GM18502 (cell line): ENCODE measurements at regions not wholly inside any gene's neighbourhood (a gene's known extent, or its start where the extent isn't known, plus 50 kb on each side); places are given as distances from the start of the nearest gene placed in this dataset.

Experiments used
- ATAC-seq: cut with Tn5 transposase; IDR thresholded peaks from one replicate; pipeline ENCODE4 v1.9.1; 2021; ENCODE audit warnings: mild to moderate bottlenecking; ENCODE audit not compliant: unreplicated experiment, poor library complexity

DNA sequence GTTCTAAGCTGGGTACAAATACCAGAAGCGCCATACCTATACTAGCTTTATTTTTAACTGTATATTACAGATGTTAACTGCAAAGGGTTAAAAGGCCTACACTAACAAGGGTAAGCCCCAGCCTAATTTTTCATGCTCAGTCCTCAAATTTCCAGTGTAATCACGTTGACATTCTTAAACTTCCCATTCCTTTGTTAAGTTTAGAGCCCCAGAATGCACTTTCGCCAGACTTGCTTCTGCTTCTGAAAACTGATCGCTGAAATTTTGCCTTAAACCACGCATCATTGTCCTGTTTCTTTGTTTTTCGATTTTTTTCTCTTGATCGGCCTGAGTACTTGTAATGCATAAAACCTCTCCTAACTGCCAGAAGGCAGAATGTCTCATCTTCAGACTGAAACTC is 2141.9 kb upstream of the AGA start:
- ATAC-seq = no peak

- no peak for ATAC-seq
Observed at GRCh38 chr4:179585761-179586160, 2143.5 kb upstream of the AGA start.

GRCh38 chr4:179586460-179586859 is 2144.2 kb upstream of the AGA start:
- ATAC-seq = no peak

GRCh38 chr4:179595671-179596410 is 2153.6 kb upstream of the AGA start:
- no peak for ATAC-seq

GRCh38 chr4:179596621-179597020 is 2154.4 kb upstream of the AGA start:
- no peak for ATAC-seq

DNA sequence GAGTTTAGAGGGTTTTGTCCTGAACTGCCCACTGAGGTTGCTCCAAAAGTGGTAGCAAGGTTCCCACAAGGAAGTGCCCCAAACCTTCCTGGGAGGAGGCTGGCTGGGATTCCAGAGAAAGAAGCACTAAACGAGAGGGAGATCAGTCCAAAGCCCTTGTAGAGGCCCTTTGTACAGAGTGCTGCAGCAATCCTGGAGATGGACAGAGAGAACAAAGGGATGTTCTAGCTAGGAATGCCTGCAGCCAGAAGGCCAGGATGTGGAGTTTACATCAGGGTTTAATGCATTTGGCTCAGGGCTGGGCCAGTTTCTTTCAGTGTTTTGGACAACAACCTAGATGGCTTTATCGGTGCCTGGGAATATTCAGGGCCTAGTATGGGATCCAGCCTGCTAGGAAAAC is 2155.1 kb upstream of the AGA start:
- ATAC-seq = no peak

DNA sequence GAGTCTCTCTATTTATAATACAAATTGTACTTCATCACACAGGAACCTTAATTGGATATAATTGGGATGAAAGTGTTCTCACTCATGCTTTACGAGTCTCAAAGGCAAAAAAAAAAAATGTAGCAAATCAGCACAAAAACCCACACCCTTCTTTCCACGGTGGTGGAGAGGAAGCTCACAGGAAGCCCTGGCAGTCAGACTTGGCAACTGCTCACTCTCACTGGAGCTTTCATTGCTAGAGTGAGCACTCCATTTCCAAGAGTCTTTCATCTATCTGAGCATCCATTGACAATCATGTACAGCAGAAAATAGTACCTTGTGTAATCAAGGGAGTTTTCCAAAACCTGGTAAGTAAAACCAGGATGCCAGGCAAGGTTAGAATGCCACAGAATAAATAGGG is 2159.4 kb upstream of the AGA start:
- no peak for ATAC-seq

DNA sequence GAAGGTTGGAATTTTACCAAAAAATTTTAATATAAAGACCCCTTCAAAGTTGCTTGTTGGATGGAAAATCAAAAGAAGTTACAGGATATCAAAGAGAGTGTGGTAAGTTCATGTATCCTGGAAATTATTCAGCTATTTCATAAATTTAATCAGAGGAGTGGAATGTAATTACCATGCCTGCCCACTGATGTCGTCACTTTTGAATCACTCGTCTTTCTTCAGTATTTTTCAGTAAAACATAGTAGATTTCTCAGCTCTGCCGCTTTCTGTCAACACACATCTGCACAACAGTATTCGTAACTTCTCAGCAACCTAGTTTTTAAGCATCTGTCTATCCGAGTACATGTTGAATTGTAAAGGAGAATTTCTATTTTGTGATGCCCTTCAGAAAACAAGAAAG is 2163.0 kb upstream of the AGA start:
- no peak for ATAC-seq

DNA sequence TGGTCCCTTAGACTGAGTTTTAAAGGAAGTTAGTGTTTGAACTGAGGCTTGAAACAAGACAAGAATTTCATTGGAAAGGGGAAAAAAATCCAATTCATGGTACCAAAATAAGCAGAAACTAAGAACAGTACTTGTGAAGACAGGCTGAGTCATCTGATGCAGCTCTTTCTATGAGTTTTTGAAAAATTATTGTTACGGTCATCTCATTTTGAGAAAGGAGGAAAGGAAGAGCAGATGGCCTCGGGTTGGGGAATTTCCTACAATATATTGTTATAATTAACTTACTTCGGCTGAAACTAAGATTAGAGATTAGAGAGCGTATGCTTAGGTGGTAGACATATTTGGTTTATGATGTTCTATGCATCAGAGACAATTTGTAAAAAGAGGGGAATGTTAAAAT is 2164.8 kb upstream of the AGA start:
- ATAC-seq = no peak

DNA sequence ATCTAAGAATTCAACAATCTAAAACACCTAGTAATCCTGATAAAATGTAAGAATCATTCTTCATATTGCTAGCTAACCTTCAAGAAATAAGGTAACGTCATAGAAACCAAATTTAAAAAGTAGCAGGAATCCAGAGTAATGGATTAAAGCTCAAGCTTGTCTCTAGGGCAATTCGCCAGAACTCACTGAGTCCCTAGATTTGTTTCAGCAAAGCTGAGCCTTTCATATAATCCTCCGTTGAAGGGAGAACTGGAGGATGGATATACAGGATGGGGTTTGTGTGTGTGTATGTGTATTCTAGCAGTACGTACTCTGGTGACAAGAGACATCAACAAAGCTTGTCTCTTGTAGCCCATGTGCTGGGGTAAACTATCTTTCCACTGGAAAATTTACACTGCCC is 2173.5 kb upstream of the AGA start:
- ATAC-seq = no peak

DNA sequence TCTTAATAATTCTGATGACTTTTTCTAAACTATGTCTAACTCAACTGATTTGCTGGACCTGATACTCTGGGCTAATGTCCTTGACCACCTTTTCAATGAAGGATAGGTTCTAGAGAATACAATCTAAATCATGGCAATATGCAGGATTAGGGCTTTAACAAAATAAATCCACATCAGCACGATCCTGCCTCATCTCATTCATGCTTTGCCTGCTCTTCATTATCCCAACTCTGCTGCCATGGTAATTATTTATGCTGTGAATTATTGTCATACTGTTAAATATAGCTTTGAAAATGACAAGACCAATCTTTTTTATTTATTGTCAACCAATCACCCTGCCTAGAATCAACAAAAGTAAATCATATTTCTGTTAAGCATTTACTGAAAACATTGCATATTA is 2176.7 kb upstream of the AGA start:
- no peak for ATAC-seq

- no peak for ATAC-seq
Observed at GRCh38 chr4:179624768-179625181, 2182.5 kb upstream of the AGA start.

DNA sequence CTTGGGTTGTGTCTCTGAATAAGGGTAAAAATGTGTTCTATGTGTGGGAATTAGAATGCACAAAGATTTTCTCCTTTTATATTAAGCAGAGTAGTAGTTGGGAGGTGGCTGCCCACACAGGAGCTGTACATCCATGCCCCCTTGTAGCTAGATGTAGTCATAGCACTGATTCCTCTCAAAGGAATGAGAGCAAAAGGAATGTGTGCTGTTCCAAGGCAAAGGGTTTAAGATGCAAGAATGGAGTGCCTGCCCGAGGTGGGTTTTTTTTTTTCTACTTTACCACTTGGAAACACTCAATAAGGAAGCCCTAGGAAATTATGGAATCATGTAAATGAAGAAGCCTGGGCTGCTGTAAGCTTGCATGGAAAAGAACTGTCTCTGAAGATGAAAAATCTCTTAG is 2183.2 kb upstream of the AGA start:
- ATAC-seq = no peak

- ATAC-seq = no peak
Observed at GRCh38 chr4:179626687-179627086, 2184.4 kb upstream of the AGA start.

- ATAC-seq = no peak
Observed at GRCh38 chr4:179631321-179631720, 2189.1 kb upstream of the AGA start.

DNA sequence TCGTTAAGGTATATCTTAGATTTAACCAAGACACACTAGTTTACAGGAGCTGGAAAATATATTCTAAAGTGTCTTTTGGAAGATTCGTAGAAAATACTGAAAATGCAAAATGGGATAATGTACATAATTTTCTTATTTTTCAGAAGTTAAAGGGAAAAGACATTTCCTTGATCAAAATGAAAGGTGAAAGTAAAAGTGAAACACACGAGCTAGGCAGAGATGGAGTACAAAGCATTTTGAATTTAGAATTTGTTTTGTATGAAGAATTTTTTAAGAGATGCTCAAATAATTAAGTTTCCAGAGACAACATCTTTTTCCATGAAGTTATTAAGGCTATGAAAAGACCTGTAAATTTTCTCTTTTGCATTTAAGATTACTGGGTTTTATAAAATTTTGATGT is 2192.6 kb upstream of the AGA start:
- ATAC-seq = no peak

DNA sequence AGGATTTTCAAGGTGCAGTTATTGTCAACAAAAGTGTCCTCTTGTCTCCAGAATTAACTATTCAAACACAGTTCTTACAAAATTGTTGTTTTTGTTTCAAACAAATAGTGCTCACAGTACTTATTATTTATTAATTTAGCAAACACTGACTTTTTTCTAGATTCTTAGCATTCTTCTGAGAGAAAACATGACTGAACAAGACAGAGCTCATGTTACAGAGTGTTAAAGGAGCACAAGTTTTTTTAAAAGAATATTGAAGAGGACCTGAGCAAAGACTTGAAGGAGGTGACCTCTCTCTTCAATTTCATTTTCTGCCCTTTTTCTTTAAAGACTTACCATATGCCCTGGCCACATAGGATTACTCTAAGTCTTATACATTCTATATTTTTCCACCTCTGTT is 2220.3 kb upstream of the AGA start:
- ATAC-seq = no peak

GRCh38 chr4:179663641-179664429 is 2221.6 kb upstream of the AGA start:
- no peak for ATAC-seq

GRCh38 chr4:179664430-179665027 is 2222.3 kb upstream of the AGA start:
- no peak for ATAC-seq

GRCh38 chr4:179666226-179666625 is 2224.0 kb upstream of the AGA start:
- no peak for ATAC-seq

- no peak for ATAC-seq
Observed at GRCh38 chr4:179671609-179672008, 2229.4 kb upstream of the AGA start.
